IMR-90 (cell line): ENCODE measurements at regions not wholly inside any gene's neighbourhood (a gene's known extent, or its start where the extent isn't known, plus 50 kb on each side); places are given as distances from the start of the nearest gene placed in this dataset.

ENCODE experiments used
- ATAC-seq: fragments of 200-7000 bp; cut with Tn5 transposase; 2 replicates; pipeline ENCODE4 v1.9.1; 2020; ENCODE audit warnings: low read depth, mild to moderate bottlenecking, moderate library complexity
- BruUV-seq: library from RNA; stranded (reverse); fragments of 400-500 nt; replicated peaks from 2 replicates; lab custom pipeline; 2021; lab: Mats Ljungman, UMichigan
- CTCF ChIA-PET: fragments of 300-600 bp; formaldehyde crosslinking; extraction: SDS; loops from one replicate; lab custom pipeline; 2021; ENCODE audit warnings: antibody characterized with exemption; lab: Yijun Ruan, JAX
- POLR2A ChIA-PET: fragments of 300-600 bp; sonication (Branson Sonifier 250); formaldehyde crosslinking; loops from one replicate; lab custom pipeline; 2022; ENCODE audit warnings: antibody characterized with exemption; ENCODE audit not compliant: unreplicated experiment; lab: Charles Lee
- DNase-seq: peaks from one replicate; pipeline ENCODE4 v3.0.0; 2013
- H2AFZ ChIP-seq: replicated peaks from 2 replicates; pipeline ENCODE3; 2013; ENCODE audit warnings: low read length, mild to moderate bottlenecking; ENCODE audit not compliant: poor library complexity
- H2AK5ac ChIP-seq: 2 replicates; pipeline ENCODE4 v1.6.1; 2013; ENCODE audit warnings: low read depth, low read length, inconsistent platforms
- H2AK9ac ChIP-seq: replicated peaks from 2 replicates; pipeline ENCODE3; 2013; ENCODE audit warnings: mild to moderate bottlenecking, low read depth, low read length, moderate library complexity; ENCODE audit not compliant: poor library complexity
- H2BK120ac ChIP-seq: 2 replicates; pipeline ENCODE4 v1.6.1; 2013; ENCODE audit warnings: low read depth, low read length, inconsistent platforms
- H2BK15ac ChIP-seq: 3 replicates; pipeline ENCODE4 v1.6.1; 2013; ENCODE audit warnings: low read depth, low read length, inconsistent platforms
- H2BK20ac ChIP-seq: 2 replicates; pipeline ENCODE4 v1.6.1; 2013; ENCODE audit warnings: low read depth, mild to moderate bottlenecking, inconsistent platforms, low read length, moderate library complexity
- H2BK5ac ChIP-seq: 2 replicates; pipeline ENCODE4 v1.6.1; 2013; ENCODE audit warnings: mild to moderate bottlenecking, low read depth, low read length, inconsistent platforms; ENCODE audit not compliant: poor library complexity, severe bottlenecking
- H3K14ac ChIP-seq: replicated peaks from 2 replicates; pipeline ENCODE4 v1.6.1; 2013; ENCODE audit warnings: low read depth, low read length, inconsistent platforms
- H3K18ac ChIP-seq: 2 replicates; pipeline ENCODE4 v1.6.1; 2013; ENCODE audit warnings: low read depth, low read length, control low read depth
- H3K23ac ChIP-seq: 2 replicates; pipeline ENCODE4 v1.6.1; 2013; ENCODE audit warnings: low read depth, low read length, inconsistent platforms
- H3K27ac ChIP-seq: 2 replicates; pipeline ENCODE4 v1.5.1; 2013; ENCODE audit warnings: mild to moderate bottlenecking, control low read depth, low read length; ENCODE audit not compliant: insufficient read depth
- H3K27me3 ChIP-seq: 2 replicates; pipeline ENCODE4 v1.6.1; 2013; ENCODE audit warnings: low read length; ENCODE audit not compliant: control insufficient read depth, insufficient read depth
- H3K36me3 ChIP-seq: 2 replicates; pipeline ENCODE4 v1.6.1; 2013; ENCODE audit warnings: low read length, mixed read lengths; ENCODE audit not compliant: control insufficient read depth, insufficient read depth
- H3K4ac ChIP-seq: 2 replicates; pipeline ENCODE4 v1.6.1; 2013; ENCODE audit warnings: low read depth, low read length, inconsistent platforms
- H3K4me1 ChIP-seq: 2 replicates; pipeline ENCODE4 v1.6.1; 2013; ENCODE audit warnings: low read length, mixed read lengths; ENCODE audit not compliant: control insufficient read depth, insufficient read depth
- H3K4me2 ChIP-seq: 2 replicates; pipeline ENCODE4 v1.6.1; 2013; ENCODE audit warnings: low read depth, mild to moderate bottlenecking, control low read depth, low read length, moderate library complexity
- H3K4me3 ChIP-seq: 2 replicates; pipeline ENCODE4 v1.5.1; 2013; ENCODE audit warnings: low read depth, mild to moderate bottlenecking, control low read depth, low read length, moderate library complexity; ENCODE audit not compliant: insufficient read depth
- H3K56ac ChIP-seq: 2 replicates; pipeline ENCODE4 v1.6.1; 2013; ENCODE audit warnings: low read length, inconsistent platforms; ENCODE audit not compliant: insufficient read depth; ENCODE audit errors: extremely low read depth
- H3K79me1 ChIP-seq, 2 experiments: 2 replicates each; pipeline ENCODE4 v1.6.1; 2013; ENCODE audit warnings: low read length in 2 of 2, inconsistent platforms in 1 of 2, low read depth in 1 of 2
- H3K9ac ChIP-seq: 2 replicates; pipeline ENCODE4 v1.6.1; 2013; ENCODE audit warnings: low read depth, low read length, control low read depth
- H3K9me1 ChIP-seq: 2 replicates; pipeline ENCODE4 v1.6.1; 2013; ENCODE audit warnings: low read length, inconsistent platforms; ENCODE audit not compliant: insufficient read depth
- H3K9me3 ChIP-seq: 2 replicates; pipeline ENCODE4 v1.6.1; 2013; ENCODE audit warnings: low read length; ENCODE audit not compliant: control insufficient read depth, insufficient read depth
- H4K20me1 ChIP-seq: 2 replicates; pipeline ENCODE4 v1.6.1; 2013; ENCODE audit warnings: low read length, inconsistent platforms; ENCODE audit not compliant: insufficient read depth
- H4K5ac ChIP-seq: 2 replicates; pipeline ENCODE4 v1.6.1; 2013; ENCODE audit warnings: mild to moderate bottlenecking, low read depth, low read length, control low read depth
- H4K8ac ChIP-seq, 2 experiments: 2 replicates each; pipeline ENCODE4 v1.6.1; 2013; ENCODE audit warnings: low read depth in 2 of 2, low read length in 2 of 2, control low read depth in 1 of 2, inconsistent platforms in 1 of 2
- H4K91ac ChIP-seq: 2 replicates; pipeline ENCODE4 v1.6.1; 2013; ENCODE audit warnings: low read depth, low read length, inconsistent platforms; ENCODE audit not compliant: insufficient read depth
- BHLHE40 ChIP-seq: fragments of 150-350 bp; IDR thresholded peaks from 2 replicates; pipeline ENCODE4 v1.6.1; 2016; ENCODE audit warnings: mild to moderate bottlenecking, low read depth, low read length
- CEBPB ChIP-seq: IDR thresholded peaks from 2 replicates; pipeline ENCODE4 v1.6.1; 2012; ENCODE audit warnings: low read depth, low read length, improper control_type of control experiment
- CHD1 ChIP-seq: IDR thresholded peaks from 2 replicates; pipeline ENCODE4 v1.6.1; 2012; ENCODE audit warnings: low read depth, low read length, improper control_type of control experiment
- FOS ChIP-seq: fragments of 150-350 bp; IDR thresholded peaks from 2 replicates; pipeline ENCODE4 v1.6.1; 2016; ENCODE audit warnings: low read depth, low read length
- MAFK ChIP-seq: IDR thresholded peaks from 2 replicates; pipeline ENCODE4 v1.6.1; 2012; ENCODE audit warnings: low read depth, low read length, improper control_type of control experiment
- MAZ ChIP-seq: IDR thresholded peaks from 2 replicates; pipeline ENCODE4 v1.6.1; 2012; ENCODE audit warnings: low read depth, mild to moderate bottlenecking, low read length, improper control_type of control experiment, moderate library complexity, borderline replicate concordance
- MXI1 ChIP-seq: IDR thresholded peaks from 2 replicates; pipeline ENCODE4 v1.6.1; 2012; ENCODE audit warnings: low read depth, mild to moderate bottlenecking, low read length, moderate library complexity, borderline replicate concordance
- NFE2L2 ChIP-seq: fragments of 150-350 bp; IDR thresholded peaks from 2 replicates; pipeline ENCODE4 v1.6.1; 2016; ENCODE audit warnings: low read depth, mild to moderate bottlenecking, low read length
- POLR2A ChIP-seq: IDR thresholded peaks from 2 replicates; pipeline ENCODE4 v1.6.1; 2012; ENCODE audit warnings: mild to moderate bottlenecking, low read depth, low read length
- RAD21 ChIP-seq: IDR thresholded peaks from 2 replicates; pipeline ENCODE4 v1.6.1; 2012; ENCODE audit warnings: low read length, improper control_type of control experiment
- RCOR1 ChIP-seq: IDR thresholded peaks from 2 replicates; pipeline ENCODE4 v1.6.1; 2012; ENCODE audit warnings: mild to moderate bottlenecking, low read length, improper control_type of control experiment; ENCODE audit not compliant: insufficient replicate concordance
- RFX5 ChIP-seq: IDR thresholded peaks from 2 replicates; pipeline ENCODE4 v1.8.0; 2012; ENCODE audit warnings: low read depth, mild to moderate bottlenecking, low read length, moderate library complexity
- SMC3 ChIP-seq: fragments of 150-350 bp; IDR thresholded peaks from 2 replicates; pipeline ENCODE4 v1.6.1; 2016; ENCODE audit warnings: low read depth, mild to moderate bottlenecking, antibody characterized with exemption, low read length, moderate library complexity
- WGBS, 2 experiments: methylation state at CpG; one replicate each; pipeline versions ENCODE4 v1.1.5 to v1.1.7; 2013; ENCODE audit warnings: missing lambda C conversion rate in 2 of 2; ENCODE audit not compliant: insufficient read length in 1 of 2; ENCODE audit errors: extremely low coverage in 2 of 2; 5-methylcytosine and 5-hydroxymethylcytosine counted together
- dilution Hi-C: fragments of 300-500 bp; cut with HindIII; formaldehyde crosslinking; loops from one replicate; pipeline ENCODE4 v1.14.3; 2018; ENCODE audit warnings: low sequenced_read_pairs; ENCODE audit not compliant: unreplicated experiment
- in situ Hi-C: fragments of 300-500 bp; cut with MboI; formaldehyde crosslinking; loops from 3 replicates; pipeline ENCODE4 v1.14.3; 2019; ENCODE audit warnings: low sequenced_read_pairs, inconsistent platforms, mixed read lengths
- intact Hi-C: fragments of 100-400 bp; cut with micrococcal nuclease; formaldehyde crosslinking; loops from 2 replicates; pipeline ENCODE4 v1.10.0; 2022
- TF ChIP-seq, protein P1 (sequence below): conservative IDR thresholded peaks from 2 replicates; pipeline ENCODE4 v1.5.1; 2012; ENCODE audit warnings: mild to moderate bottlenecking, low read depth, low read length, improper control_type of control experiment
- TF ChIP-seq, protein P2 (sequence below): fragments of 150-350 bp; IDR thresholded peaks from 2 replicates; pipeline ENCODE4 v1.6.1; 2016; ENCODE audit warnings: low read depth, mild to moderate bottlenecking, low read length, moderate library complexity, borderline replicate concordance
- TF ChIP-seq, protein P3 (sequence below): fragments of 150-350 bp; IDR thresholded peaks from 2 replicates; pipeline ENCODE4 v1.6.1; 2017; ENCODE audit warnings: mild to moderate bottlenecking, antibody characterized with exemption, low read length, low read depth

DNA sequence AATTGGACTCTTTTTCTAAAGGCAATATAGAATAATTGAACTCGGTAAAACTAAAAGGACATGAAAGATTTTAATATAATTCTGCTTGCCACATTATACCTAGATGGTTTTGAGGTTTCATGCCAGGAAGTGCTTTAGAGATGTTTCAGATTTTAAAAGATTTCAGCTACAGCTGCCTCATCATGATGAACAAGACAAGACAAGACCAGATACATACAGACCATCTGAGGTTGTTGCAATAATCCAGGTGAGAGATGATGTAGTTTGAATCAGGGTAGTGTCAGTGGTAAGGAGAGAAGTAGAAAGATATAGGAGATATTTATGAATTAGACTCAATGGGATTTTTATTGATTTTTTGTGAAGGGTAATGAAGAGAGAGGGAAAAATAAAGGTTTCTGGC is 374.3 kb upstream of the HSF2 start:
- no peaks in the 10 kb centered on the region for H3K27me3 ChIP-seq
- ChIA-PET POLR2A (no interaction called here), CTCF (interaction anchor here (1.1 kb wide), 1 partner anchor 211 kb away, joined by 3 read pairs; no protein-coding TSS in a partner anchor)
- in situ Hi-C loops = loop anchor here (10.0 kb wide), 1 partner anchor 170 kb away; no protein-coding TSS in a partner anchor
- H2AK9ac ChIP-seq = no peak overlapping the region
- no peak overlapping the region for H4K91ac ChIP-seq
- H2BK120ac ChIP-seq = no peak overlapping the region
- H2BK5ac ChIP-seq = no peak overlapping the region
- no peak overlapping the region for H3K4ac ChIP-seq
- H3K14ac ChIP-seq = no peak overlapping the region
- no TSS peak for BruUV-seq
- no peaks in the 10 kb centered on the region for H4K20me1 ChIP-seq
- H4K5ac ChIP-seq = no peak overlapping the region
- 0 out of 2 replicates have a peak, but pooled peaks cover 2% of the 10 kb centered on the region for H3K4me1 ChIP-seq
- no peak overlapping the region for H3K23ac ChIP-seq
- ATAC-seq = no peak
- H3K56ac ChIP-seq = no peak overlapping the region
- no peak overlapping the region for H2AK5ac ChIP-seq
- DNase-seq = no peak
- H3K9me3 ChIP-seq = no peaks in the 10 kb centered on the region
- dilution Hi-C loops = no loop called here
- H3K9me1 ChIP-seq = no peaks in the 10 kb centered on the region
- no peak overlapping the region for H3K9ac ChIP-seq
- H2AFZ ChIP-seq = no peak overlapping the region
- H3K79me1 ChIP-seq = no peaks in the 10 kb centered on the region
- H4K8ac ChIP-seq = no peak overlapping the region
- no peak overlapping the region for H3K18ac ChIP-seq
- H3K27ac ChIP-seq = no peak overlapping the region
- H3K4me2 ChIP-seq = no peak overlapping the region
- WGBS, 2 experiments = no CpG with 5 or more reads among the region's 1 CpG
- no peak for TF ChIP-seq NFE2L2
- TF ChIP-seq SMC3 = no peak
- TF ChIP-seq CHD1 = no peak
- TF ChIP-seq RCOR1 = no peak
- TF ChIP-seq RFX5 = no peak
- TF ChIP-seq, protein P1, sequence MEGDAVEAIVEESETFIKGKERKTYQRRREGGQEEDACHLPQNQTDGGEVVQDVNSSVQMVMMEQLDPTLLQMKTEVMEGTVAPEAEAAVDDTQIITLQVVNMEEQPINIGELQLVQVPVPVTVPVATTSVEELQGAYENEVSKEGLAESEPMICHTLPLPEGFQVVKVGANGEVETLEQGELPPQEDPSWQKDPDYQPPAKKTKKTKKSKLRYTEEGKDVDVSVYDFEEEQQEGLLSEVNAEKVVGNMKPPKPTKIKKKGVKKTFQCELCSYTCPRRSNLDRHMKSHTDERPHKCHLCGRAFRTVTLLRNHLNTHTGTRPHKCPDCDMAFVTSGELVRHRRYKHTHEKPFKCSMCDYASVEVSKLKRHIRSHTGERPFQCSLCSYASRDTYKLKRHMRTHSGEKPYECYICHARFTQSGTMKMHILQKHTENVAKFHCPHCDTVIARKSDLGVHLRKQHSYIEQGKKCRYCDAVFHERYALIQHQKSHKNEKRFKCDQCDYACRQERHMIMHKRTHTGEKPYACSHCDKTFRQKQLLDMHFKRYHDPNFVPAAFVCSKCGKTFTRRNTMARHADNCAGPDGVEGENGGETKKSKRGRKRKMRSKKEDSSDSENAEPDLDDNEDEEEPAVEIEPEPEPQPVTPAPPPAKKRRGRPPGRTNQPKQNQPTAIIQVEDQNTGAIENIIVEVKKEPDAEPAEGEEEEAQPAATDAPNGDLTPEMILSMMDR = no peak
- TF ChIP-seq, protein P2, sequence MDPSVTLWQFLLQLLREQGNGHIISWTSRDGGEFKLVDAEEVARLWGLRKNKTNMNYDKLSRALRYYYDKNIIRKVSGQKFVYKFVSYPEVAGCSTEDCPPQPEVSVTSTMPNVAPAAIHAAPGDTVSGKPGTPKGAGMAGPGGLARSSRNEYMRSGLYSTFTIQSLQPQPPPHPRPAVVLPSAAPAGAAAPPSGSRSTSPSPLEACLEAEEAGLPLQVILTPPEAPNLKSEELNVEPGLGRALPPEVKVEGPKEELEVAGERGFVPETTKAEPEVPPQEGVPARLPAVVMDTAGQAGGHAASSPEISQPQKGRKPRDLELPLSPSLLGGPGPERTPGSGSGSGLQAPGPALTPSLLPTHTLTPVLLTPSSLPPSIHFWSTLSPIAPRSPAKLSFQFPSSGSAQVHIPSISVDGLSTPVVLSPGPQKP = no peak
- no peak for TF ChIP-seq RAD21
- no peak for TF ChIP-seq MAFK
- TF ChIP-seq MXI1 = no peak
- no peak for TF ChIP-seq MAZ
- TF ChIP-seq BHLHE40 = no peak
- TF ChIP-seq POLR2A = no peak
- no peak for TF ChIP-seq FOS
- TF ChIP-seq CEBPB = no peak
- TF ChIP-seq, protein P3, sequence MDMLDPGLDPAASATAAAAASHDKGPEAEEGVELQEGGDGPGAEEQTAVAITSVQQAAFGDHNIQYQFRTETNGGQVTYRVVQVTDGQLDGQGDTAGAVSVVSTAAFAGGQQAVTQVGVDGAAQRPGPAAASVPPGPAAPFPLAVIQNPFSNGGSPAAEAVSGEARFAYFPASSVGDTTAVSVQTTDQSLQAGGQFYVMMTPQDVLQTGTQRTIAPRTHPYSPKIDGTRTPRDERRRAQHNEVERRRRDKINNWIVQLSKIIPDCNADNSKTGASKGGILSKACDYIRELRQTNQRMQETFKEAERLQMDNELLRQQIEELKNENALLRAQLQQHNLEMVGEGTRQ = no peak
- H2BK15ac ChIP-seq = no peak overlapping the region
- H2BK20ac ChIP-seq = no peak overlapping the region
- intact Hi-C loops = no loop called here
- H3K36me3 ChIP-seq = no peaks in the 10 kb centered on the region
- H3K4me3 ChIP-seq = no peak overlapping the region
